ENCODE measurements at regions not wholly inside any gene's neighbourhood (a gene's known extent, or its start where the extent isn't known, plus 50 kb on each side); places are given as distances from the start of the nearest gene placed in this dataset.

DNA sequence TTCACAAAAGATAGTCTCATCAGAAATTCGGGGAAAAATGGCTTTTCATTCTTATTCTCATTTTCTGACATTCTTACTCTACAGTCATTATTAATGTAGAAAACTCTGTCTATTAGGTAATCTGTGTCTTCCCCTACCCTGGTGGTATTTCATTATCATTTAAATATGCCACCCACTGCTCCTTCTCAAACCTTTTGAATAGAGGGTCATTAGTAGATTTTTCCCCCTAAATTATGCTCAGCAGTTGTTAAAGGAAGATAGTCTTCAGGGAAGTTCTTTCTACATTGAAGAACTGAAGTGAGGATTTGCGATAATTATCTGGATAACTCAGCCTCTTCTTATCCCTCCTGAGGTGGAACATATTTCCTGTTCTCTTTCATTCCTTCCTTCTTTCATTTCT lies 989.5 kb upstream of the RBFOX1 start:
- TF ChIP-seq POLR2A (IDR thresholded peaks at IDR 0.05; ENCODE audit: low read depth, low read length) = no peak
- TF ChIP-seq TAF1 (IDR thresholded peaks at IDR 0.05; ENCODE audit: borderline replicate concordance, low read depth, low read length) = no peak
- no peak for TF ChIP-seq POLR2AphosphoS5 (IDR thresholded peaks at IDR 0.05; ENCODE audit: low read depth, low read length)
- FAIRE-seq (no peak), DNase-seq (ENCODE audit: insufficient read length) (no peak)

- DNase-seq (ENCODE audit: insufficient read length) = no peak
- TF ChIP-seq POLR2A (IDR thresholded peaks at IDR 0.05; ENCODE audit: low read depth, low read length) (no peak), POLR2AphosphoS5 (IDR thresholded peaks at IDR 0.05; ENCODE audit: low read depth, low read length) (no peak), TAF1 (IDR thresholded peaks at IDR 0.05; ENCODE audit: borderline replicate concordance, low read depth, low read length) (no peak)
- FAIRE-seq = no peak
Observed at GRCh38 chr16:6341981-6342380, 990.7 kb upstream of the RBFOX1 start.

- DNase-seq (ENCODE audit: insufficient read length) = no peak
- TF ChIP-seq POLR2AphosphoS5 (IDR thresholded peaks at IDR 0.05; ENCODE audit: low read depth, low read length) (no peak), TAF1 (IDR thresholded peaks at IDR 0.05; ENCODE audit: borderline replicate concordance, low read depth, low read length) (no peak), POLR2A (IDR thresholded peaks at IDR 0.05; ENCODE audit: low read depth, low read length) (no peak)
- no peak for FAIRE-seq
Observed at GRCh38 chr16:6335072-6335471, 997.6 kb upstream of the RBFOX1 start.

DNA sequence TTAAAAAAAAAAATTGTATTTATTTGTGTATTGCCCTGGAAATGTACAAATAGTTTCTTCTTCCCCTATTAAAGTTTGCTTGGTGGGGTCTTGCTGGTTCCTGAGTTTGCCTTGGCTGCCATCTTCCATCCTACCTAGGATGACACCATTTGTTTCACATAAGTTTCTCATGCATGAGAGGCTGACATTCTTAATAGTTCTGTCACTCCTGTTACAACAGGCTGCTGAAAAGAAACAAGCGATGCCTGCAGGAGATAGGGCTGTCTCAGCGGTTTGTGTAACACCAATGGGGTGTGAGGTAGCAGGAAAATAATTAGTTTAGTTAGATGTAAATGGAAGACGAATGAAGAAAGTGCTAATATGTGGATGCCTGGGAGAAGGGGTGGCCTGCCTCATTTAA lies 1000.9 kb upstream of the RBFOX1 start:
- TF ChIP-seq POLR2AphosphoS5 (IDR thresholded peaks at IDR 0.05; ENCODE audit: low read depth, low read length) = no peak
- TF ChIP-seq POLR2A (IDR thresholded peaks at IDR 0.05; ENCODE audit: low read depth, low read length) = no peak
- TF ChIP-seq TAF1 (IDR thresholded peaks at IDR 0.05; ENCODE audit: borderline replicate concordance, low read depth, low read length) = no peak
- no peak for FAIRE-seq
- no peak for DNase-seq (ENCODE audit: insufficient read length)

GRCh38 chr16:6317934-6318333 lies 1014.7 kb upstream of the RBFOX1 start:
- TF ChIP-seq POLR2A (IDR thresholded peaks at IDR 0.05; ENCODE audit: low read depth, low read length) = no peak
- TF ChIP-seq POLR2AphosphoS5 (IDR thresholded peaks at IDR 0.05; ENCODE audit: low read depth, low read length) = no peak
- TF ChIP-seq TAF1 (IDR thresholded peaks at IDR 0.05; ENCODE audit: borderline replicate concordance, low read depth, low read length) = no peak
- FAIRE-seq (no peak), DNase-seq (ENCODE audit: insufficient read length) (no peak)

GRCh38 chr16:6309271-6309670 lies 1023.4 kb upstream of the RBFOX1 start:
- no peak for FAIRE-seq
- no peak for TF ChIP-seq TAF1 (IDR thresholded peaks at IDR 0.05; ENCODE audit: borderline replicate concordance, low read depth, low read length)
- no peak for TF ChIP-seq POLR2AphosphoS5 (IDR thresholded peaks at IDR 0.05; ENCODE audit: low read depth, low read length)
- no peak for DNase-seq (ENCODE audit: insufficient read length)

DNA sequence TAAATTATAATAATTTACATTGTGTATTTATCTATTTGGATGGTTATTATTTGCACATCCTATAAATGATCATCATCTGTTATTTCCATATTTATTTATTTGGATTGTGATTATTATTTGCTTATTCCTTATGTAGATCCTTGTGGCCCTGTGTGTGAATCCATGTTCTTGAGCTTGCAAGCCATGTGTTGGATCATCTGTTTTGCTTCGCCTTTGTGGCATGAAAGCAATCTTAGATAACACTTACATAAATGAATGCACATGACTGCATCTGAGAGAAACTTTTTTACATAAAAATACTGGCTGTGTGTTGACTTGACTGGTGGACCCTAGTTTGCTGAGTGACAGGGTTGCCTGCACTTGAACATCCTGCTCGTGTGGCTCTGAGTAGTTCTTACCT lies 1024.5 kb upstream of the RBFOX1 start:
- FAIRE-seq (no peak), DNase-seq (ENCODE audit: insufficient read length) (no peak)
- TF ChIP-seq POLR2A (IDR thresholded peaks at IDR 0.05; ENCODE audit: low read depth, low read length) = no peak
- no peak for TF ChIP-seq TAF1 (IDR thresholded peaks at IDR 0.05; ENCODE audit: borderline replicate concordance, low read depth, low read length)
- TF ChIP-seq POLR2AphosphoS5 (IDR thresholded peaks at IDR 0.05; ENCODE audit: low read depth, low read length) = no peak

DNA sequence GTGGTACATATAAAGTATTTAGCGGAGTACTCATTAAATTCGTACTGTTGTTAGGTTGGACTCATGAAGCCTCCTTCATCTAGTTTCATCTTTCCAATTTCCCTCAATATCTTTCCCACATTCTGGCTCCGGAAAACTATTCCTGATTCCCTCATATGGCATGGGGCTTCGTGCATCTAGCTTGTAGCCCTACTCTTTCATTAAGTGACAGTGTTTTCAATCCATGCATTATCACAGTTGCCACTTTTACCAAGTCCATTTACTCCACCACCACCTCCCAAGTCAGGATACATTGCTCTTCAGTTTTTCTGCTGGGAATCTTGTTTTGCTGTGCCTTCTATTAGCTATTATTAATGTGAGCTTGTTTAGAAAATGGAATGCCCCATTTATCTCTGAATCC lies 1032.1 kb upstream of the RBFOX1 start:
- no peak for TF ChIP-seq POLR2A (IDR thresholded peaks at IDR 0.05; ENCODE audit: low read depth, low read length)
- no peak for TF ChIP-seq POLR2AphosphoS5 (IDR thresholded peaks at IDR 0.05; ENCODE audit: low read depth, low read length)
- no peak for TF ChIP-seq TAF1 (IDR thresholded peaks at IDR 0.05; ENCODE audit: borderline replicate concordance, low read depth, low read length)
- DNase-seq (ENCODE audit: insufficient read length) (no peak), FAIRE-seq (no peak)

DNA sequence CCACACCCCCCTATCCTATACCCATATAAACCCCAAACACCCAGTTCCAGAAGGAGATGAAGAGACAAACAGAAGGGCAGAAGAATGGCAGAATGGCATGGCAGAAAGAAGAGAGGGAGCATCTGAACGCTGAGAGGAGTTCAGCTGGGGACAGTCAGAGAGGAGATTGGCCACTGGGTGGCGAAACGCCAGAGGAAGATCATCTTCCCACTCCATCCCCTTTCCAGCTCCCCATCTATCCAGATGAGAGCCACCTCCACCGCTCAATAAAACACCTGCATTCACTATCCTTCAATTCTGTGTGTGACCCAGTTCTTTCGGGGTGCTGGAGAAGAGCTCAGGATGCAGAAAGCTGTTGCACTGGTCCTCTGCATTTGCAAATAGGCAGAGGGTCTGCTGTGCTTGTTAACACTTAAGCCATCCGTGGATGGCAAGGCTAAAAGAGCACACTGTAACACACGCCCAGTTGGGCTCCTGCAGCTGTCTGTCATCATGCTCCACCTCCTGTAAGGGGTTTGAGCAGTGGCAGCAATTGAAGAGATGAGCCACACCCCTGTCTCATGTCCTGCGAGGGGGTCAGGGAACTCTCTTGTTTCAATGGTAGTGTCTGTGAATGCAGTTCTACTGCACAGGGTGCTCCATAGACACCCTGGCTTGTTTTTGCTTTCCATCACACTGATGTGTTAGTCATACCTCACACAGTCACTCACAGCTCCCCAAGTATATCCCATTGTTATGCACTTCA lies 1034.8 kb upstream of the RBFOX1 start:
- no peak for DNase-seq (ENCODE audit: insufficient read length)
- no peak for TF ChIP-seq POLR2AphosphoS5 (IDR thresholded peaks at IDR 0.05; ENCODE audit: low read depth, low read length)
- TF ChIP-seq TAF1 (IDR thresholded peaks at IDR 0.05; ENCODE audit: borderline replicate concordance, low read depth, low read length) = no peak
- TF ChIP-seq POLR2A (IDR thresholded peaks at IDR 0.05; ENCODE audit: low read depth, low read length) = no peak
- FAIRE-seq = no peak

DNA sequence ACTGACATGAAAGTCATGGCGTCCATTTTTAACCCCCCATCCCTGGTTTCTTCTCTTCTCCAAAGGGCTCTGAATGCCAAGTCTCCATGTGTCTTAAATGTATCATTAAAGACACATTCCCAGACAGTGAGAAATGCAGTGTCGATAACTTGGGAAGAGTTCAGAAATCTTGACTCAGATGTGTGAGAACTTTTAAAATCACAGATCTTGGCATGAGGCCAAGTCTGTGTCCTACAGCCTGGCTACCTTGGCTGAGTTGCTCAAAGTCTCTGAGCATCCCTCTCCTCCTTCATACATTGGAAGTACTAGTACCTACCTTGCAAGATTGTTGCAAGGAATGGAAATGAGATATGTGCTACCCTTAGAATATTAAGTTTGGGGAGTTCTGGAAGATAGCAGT lies 1046.5 kb upstream of the RBFOX1 start:
- FAIRE-seq (no peak), DNase-seq (ENCODE audit: insufficient read length) (no peak)
- no peak for TF ChIP-seq TAF1 (IDR thresholded peaks at IDR 0.05; ENCODE audit: borderline replicate concordance, low read depth, low read length)
- TF ChIP-seq POLR2A (IDR thresholded peaks at IDR 0.05; ENCODE audit: low read depth, low read length) = no peak
- no peak for TF ChIP-seq POLR2AphosphoS5 (IDR thresholded peaks at IDR 0.05; ENCODE audit: low read depth, low read length)

DNA sequence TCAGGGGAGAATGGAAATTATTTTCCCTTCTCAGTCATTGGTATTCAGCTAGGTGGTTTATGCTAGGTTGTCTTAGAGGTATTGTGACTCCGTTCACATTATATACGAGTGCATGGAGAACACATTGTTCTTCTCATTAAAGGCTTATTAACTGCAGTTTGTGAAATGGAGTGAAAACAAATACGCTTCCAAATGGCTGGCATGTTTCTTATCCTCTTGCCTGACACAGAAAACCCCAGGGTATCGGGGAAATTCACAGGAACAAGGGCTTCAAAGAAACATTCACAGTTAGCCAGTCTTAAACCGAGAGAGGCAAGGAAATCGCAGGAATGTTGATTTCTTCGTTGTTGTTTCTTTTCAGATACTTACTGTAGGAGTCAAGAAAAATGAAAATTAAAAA lies 1047.9 kb upstream of the RBFOX1 start:
- DNase-seq (ENCODE audit: insufficient read length) = no peak
- TF ChIP-seq TAF1 (IDR thresholded peaks at IDR 0.05; ENCODE audit: borderline replicate concordance, low read depth, low read length) (no peak), POLR2A (IDR thresholded peaks at IDR 0.05; ENCODE audit: low read depth, low read length) (no peak), POLR2AphosphoS5 (IDR thresholded peaks at IDR 0.05; ENCODE audit: low read depth, low read length) (no peak)
- FAIRE-seq = no peak

- no peak for DNase-seq (ENCODE audit: insufficient read length)
- TF ChIP-seq POLR2A (IDR thresholded peaks at IDR 0.05; ENCODE audit: low read depth, low read length) = no peak
- TF ChIP-seq TAF1 (IDR thresholded peaks at IDR 0.05; ENCODE audit: borderline replicate concordance, low read depth, low read length) = no peak
- no peak for TF ChIP-seq POLR2AphosphoS5 (IDR thresholded peaks at IDR 0.05; ENCODE audit: low read depth, low read length)
- no peak for FAIRE-seq
Observed at GRCh38 chr16:6281994-6282393, 1050.7 kb upstream of the RBFOX1 start.

All from GM12892 (cell line).